Uterus (tissue), 2 donors: ENCODE measurements at regions not wholly inside any gene's neighbourhood (a gene's known extent, or its start where the extent isn't known, plus 50 kb on each side); places are given as distances from the start of the nearest gene placed in this dataset.

Source experiments
- POLR2A ChIP-seq, 2 donors: fragments of 450-650 bp; IDR thresholded peaks; one replicate each; pipeline ENCODE4 v1.6.1; 2016; ENCODE audit warnings: antibody characterized with exemption in 2 of 2, mild to moderate bottlenecking in 1 of 2, moderate library complexity in 1 of 2
- TF ChIP-seq, protein P1 (sequence below), 4 experiments: fragments of 200-600 bp in 2 of 4; fragments of 450-650 bp in 2 of 4; sonication (generic) in 2 of 4; IDR thresholded peaks; one replicate each; pipeline ENCODE4 v1.5.1; 2016 to 2019; ENCODE audit warnings: antibody characterized with exemption in 4 of 4, mild to moderate bottlenecking in 2 of 4, moderate library complexity in 1 of 4

DNA sequence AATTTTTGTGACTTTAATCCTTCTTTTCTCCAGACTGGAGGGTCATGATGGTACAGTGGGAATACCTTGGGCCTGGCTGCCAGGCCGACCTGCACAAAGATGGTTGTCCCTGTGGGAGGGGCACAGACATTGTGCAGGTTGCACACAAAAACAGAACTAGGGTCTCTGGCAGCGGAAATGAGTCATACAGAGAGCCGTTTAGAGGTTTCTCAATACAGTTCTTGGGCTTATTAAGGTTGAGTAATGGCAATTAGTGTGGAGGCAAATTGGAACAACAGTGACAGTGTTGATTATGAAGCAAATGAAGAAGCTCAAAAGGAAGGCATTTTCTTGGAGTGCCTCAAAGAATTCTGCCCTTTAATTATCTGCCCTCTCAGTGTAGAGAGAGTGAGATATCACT lies 173.6 kb downstream of the TENT4A start:
- TF ChIP-seq POLR2A (IDR thresholded peaks at IDR 0.05): no peak
- TF ChIP-seq, protein P1, sequence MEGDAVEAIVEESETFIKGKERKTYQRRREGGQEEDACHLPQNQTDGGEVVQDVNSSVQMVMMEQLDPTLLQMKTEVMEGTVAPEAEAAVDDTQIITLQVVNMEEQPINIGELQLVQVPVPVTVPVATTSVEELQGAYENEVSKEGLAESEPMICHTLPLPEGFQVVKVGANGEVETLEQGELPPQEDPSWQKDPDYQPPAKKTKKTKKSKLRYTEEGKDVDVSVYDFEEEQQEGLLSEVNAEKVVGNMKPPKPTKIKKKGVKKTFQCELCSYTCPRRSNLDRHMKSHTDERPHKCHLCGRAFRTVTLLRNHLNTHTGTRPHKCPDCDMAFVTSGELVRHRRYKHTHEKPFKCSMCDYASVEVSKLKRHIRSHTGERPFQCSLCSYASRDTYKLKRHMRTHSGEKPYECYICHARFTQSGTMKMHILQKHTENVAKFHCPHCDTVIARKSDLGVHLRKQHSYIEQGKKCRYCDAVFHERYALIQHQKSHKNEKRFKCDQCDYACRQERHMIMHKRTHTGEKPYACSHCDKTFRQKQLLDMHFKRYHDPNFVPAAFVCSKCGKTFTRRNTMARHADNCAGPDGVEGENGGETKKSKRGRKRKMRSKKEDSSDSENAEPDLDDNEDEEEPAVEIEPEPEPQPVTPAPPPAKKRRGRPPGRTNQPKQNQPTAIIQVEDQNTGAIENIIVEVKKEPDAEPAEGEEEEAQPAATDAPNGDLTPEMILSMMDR (IDR thresholded peaks at IDR 0.05): no peak
